Keratinocyte (primary cell): ENCODE measurements at regions not wholly inside any gene's neighbourhood (a gene's known extent, or its start where the extent isn't known, plus 50 kb on each side); places are given as distances from the start of the nearest gene placed in this dataset.

Experiments used
- DNase-seq: peaks from one replicate; pipeline ENCODE4 v3.0.0-alpha.2; 2011; ENCODE audit warnings: low read depth, missing footprints, low spot score
- FAIRE-seq: peaks from 2 replicates; lab custom pipeline; 2011; peaks lifted over from hg19 to GRCh38; lab: Jason Lieb, UNC
- H2AFZ ChIP-seq: 2 replicates; pipeline ENCODE4 v1.6.0; 2012; ENCODE audit warnings: low read length, control low read depth, inconsistent platforms; ENCODE audit not compliant: control insufficient read depth
- H3K27ac ChIP-seq: 2 replicates; pipeline ENCODE4 v1.5.1; 2011; ENCODE audit warnings: low read length; ENCODE audit not compliant: control insufficient read depth, insufficient read depth
- H3K27me3 ChIP-seq: 3 replicates; pipeline ENCODE4 v1.6.0; 2011; ENCODE audit warnings: low read length; ENCODE audit not compliant: control insufficient read depth, insufficient read depth; ENCODE audit errors: extremely low read depth
- H3K36me3 ChIP-seq, 2 experiments: 2 replicates in 1 of 2; 3 replicates in 1 of 2; pipeline ENCODE4 v1.5.1; 2011; ENCODE audit warnings: low read length in 2 of 2, mild to moderate bottlenecking in 1 of 2; ENCODE audit not compliant: control insufficient read depth in 2 of 2, insufficient read depth in 2 of 2; ENCODE audit errors: extremely low read depth in 1 of 2
- H3K4me1 ChIP-seq: 3 replicates; pipeline ENCODE4 v1.5.1; 2011; ENCODE audit warnings: low read length; ENCODE audit not compliant: control insufficient read depth, insufficient read depth; ENCODE audit errors: extremely low read depth
- H3K4me2 ChIP-seq: 3 replicates; pipeline ENCODE4 v1.6.0; 2011; ENCODE audit warnings: low read depth, low read length; ENCODE audit not compliant: control insufficient read depth, insufficient read depth; ENCODE audit errors: extremely low read depth
- H3K4me3 ChIP-seq, 3 experiments: fragments of 200-600 bp in 1 of 3; sonication (generic) in 1 of 3; 2 replicates in 2 of 3; 3 replicates in 1 of 3; pipeline ENCODE4 v1.5.1; 2011 to 2016; ENCODE audit warnings: low read length in 3 of 3, mild to moderate bottlenecking in 3 of 3, control low read depth in 2 of 3, inconsistent platforms in 1 of 3, low read depth in 1 of 3, mixed read lengths in 1 of 3, mixed run types in 1 of 3, moderate library complexity in 1 of 3; ENCODE audit not compliant: control insufficient read depth in 2 of 3, insufficient read depth in 2 of 3; ENCODE audit errors: extremely low read depth in 1 of 3
- H3K79me2 ChIP-seq: 2 replicates; pipeline ENCODE4 v1.6.0; 2012; ENCODE audit warnings: low read length; ENCODE audit not compliant: control insufficient read depth, insufficient read depth
- H3K9ac ChIP-seq: 3 replicates; pipeline ENCODE4 v1.6.0; 2011; ENCODE audit warnings: low read length; ENCODE audit not compliant: control insufficient read depth, insufficient read depth; ENCODE audit errors: extremely low read depth
- H3K9me1 ChIP-seq: 3 replicates; pipeline ENCODE4 v1.6.0; 2011; ENCODE audit warnings: low read length; ENCODE audit not compliant: control insufficient read depth, insufficient read depth; ENCODE audit errors: extremely low read depth
- H3K9me3 ChIP-seq: 2 replicates; pipeline ENCODE4 v1.5.1; 2012; ENCODE audit warnings: low read depth, low read length; ENCODE audit not compliant: control insufficient read depth
- H4K20me1 ChIP-seq: 3 replicates; pipeline ENCODE4 v1.6.0; 2011; ENCODE audit warnings: low read length; ENCODE audit not compliant: control insufficient read depth, insufficient read depth; ENCODE audit errors: extremely low read depth
- EZH2 ChIP-seq: IDR thresholded peaks from one replicate; pipeline ENCODE4 v1.6.1; 2012; ENCODE audit warnings: inconsistent platforms, mild to moderate bottlenecking, low read length, moderate library complexity
- dilution Hi-C: fragments of 300-500 bp; cut with MboI; formaldehyde crosslinking; loops from one replicate; pipeline ENCODE4 v1.7.0; 2020; ENCODE audit warnings: low sequenced_read_pairs; ENCODE audit not compliant: extremely low pct_ligation_motif_present
- TF ChIP-seq, protein P1 (sequence below), 3 experiments: IDR thresholded peaks in 1 of 3; conservative IDR thresholded peaks in 1 of 3; optimal IDR thresholded peaks in 1 of 3; 2 replicates in 2 of 3; 3 replicates in 1 of 3; pipeline versions ENCODE3 to v1.5.1; 2011; ENCODE audit warnings: low read length in 3 of 3, mild to moderate bottlenecking in 3 of 3, moderate library complexity in 2 of 3, control low read depth in 1 of 3, inconsistent platforms in 1 of 3; ENCODE audit not compliant: insufficient read depth in 2 of 3; ENCODE audit errors: extremely low read depth in 1 of 3

DNA sequence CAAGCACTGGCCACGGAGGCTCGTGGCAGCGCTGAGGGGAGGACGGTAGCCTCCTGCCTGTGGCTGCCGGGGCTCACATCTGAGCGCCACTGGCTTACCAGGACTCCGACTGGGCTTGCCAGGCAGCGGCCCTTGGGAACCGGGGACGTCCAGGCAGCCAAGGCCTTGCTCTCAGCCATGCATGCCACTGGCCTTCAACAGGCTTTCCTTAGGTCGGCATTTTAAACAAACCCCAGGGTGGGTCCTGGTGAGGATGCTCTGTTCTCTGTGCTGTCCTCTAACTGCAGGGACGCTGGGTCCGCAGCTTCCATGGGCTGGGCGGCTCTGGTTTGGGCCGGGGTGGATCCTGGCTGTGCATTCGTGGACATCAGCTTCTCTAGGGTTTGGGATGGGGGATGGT is 59.1 kb upstream of the BHLHE23 start:
- no peak overlapping the region for H3K27ac ChIP-seq
- no peak overlapping the region for H3K4me2 ChIP-seq
- FAIRE-seq (no peak), DNase-seq (no peak)
- H3K9me1 ChIP-seq: no peaks in the 10 kb centered on the region
- dilution Hi-C loops: no loop called here
- no peak overlapping the region for H3K9ac ChIP-seq
- no peak for TF ChIP-seq EZH2
- TF ChIP-seq, protein P1, sequence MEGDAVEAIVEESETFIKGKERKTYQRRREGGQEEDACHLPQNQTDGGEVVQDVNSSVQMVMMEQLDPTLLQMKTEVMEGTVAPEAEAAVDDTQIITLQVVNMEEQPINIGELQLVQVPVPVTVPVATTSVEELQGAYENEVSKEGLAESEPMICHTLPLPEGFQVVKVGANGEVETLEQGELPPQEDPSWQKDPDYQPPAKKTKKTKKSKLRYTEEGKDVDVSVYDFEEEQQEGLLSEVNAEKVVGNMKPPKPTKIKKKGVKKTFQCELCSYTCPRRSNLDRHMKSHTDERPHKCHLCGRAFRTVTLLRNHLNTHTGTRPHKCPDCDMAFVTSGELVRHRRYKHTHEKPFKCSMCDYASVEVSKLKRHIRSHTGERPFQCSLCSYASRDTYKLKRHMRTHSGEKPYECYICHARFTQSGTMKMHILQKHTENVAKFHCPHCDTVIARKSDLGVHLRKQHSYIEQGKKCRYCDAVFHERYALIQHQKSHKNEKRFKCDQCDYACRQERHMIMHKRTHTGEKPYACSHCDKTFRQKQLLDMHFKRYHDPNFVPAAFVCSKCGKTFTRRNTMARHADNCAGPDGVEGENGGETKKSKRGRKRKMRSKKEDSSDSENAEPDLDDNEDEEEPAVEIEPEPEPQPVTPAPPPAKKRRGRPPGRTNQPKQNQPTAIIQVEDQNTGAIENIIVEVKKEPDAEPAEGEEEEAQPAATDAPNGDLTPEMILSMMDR (optimal IDR thresholded peaks at IDR 0.05 in 1 of 3, IDR thresholded peaks at IDR 0.05 in 1 of 3, conservative IDR thresholded peaks at IDR 0.05 in 1 of 3; ENCODE audit: extremely low read depth in 1 of 3, insufficient read depth in 2 of 3, low read length in 3 of 3): no peak
- peaks cover 4% of the 10 kb centered on the region for H3K27me3 ChIP-seq
- no peaks in the 10 kb centered on the region for H3K4me1 ChIP-seq
- no peak overlapping the region for H2AFZ ChIP-seq
- H4K20me1 ChIP-seq: no peaks in the 10 kb centered on the region
- no peak overlapping the region for H3K4me3 ChIP-seq
- H3K9me3 ChIP-seq: peaks cover 10% of the 10 kb centered on the region
- no peaks in the 10 kb centered on the region for H3K36me3 ChIP-seq
- H3K79me2 ChIP-seq: no peaks in the 10 kb centered on the region

DNA sequence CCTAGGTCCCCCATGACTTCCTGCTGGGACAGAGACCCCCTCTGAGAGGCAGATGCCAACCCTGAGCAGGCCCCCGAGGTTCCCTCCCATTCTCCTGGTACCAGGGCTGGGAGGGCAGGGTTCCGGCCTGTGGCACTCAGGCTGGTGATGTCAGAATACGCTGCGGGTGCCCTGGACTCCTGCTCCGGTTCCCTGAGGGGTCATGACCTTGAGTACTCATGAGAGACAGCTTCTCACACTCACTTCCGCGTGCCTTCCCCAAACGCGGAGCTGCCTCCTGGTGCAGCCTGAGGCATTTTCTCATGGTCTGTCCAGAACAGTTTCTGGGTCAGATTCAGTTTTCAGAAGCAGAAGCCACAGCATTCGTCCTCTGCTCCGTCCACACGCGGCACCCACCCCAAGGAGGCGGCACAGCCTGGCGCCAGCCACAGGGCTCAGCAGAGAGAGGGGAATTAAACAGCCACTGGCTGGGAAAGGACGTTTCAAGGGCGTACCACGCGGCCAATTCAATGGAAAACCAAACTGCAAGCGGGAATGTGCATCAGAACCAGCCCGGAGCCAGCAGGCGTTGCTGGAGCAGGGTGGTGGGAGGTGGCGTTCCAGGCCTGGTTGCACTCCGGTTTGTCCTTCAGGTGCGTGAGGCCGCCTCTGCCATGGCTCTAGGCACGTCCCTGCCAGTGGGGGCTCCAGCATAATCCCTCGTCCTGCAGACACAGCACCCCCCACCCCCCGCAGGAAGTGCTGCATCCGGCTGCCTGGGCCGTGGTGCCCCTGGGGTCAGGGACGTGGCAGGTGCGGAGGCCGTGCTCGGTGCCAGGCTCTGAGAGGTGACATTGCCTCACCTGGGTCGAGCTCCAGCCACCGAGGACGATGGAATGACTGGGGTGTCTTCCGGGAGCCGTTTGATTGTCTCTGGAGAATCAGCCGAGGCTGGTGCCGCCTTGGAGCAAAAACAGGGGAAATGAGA is 58.3 kb upstream of the BHLHE23 start:
- H3K27me3 ChIP-seq: peaks cover 4% of the 10 kb centered on the region
- H3K4me2 ChIP-seq: no peak overlapping the region
- H3K4me1 ChIP-seq: no peaks in the 10 kb centered on the region
- no peaks in the 10 kb centered on the region for H4K20me1 ChIP-seq
- H3K27ac ChIP-seq: no peak overlapping the region
- H3K36me3 ChIP-seq: no peaks in the 10 kb centered on the region
- TF ChIP-seq, protein P1 (optimal IDR thresholded peaks at IDR 0.05 in 1 of 3, IDR thresholded peaks at IDR 0.05 in 1 of 3, conservative IDR thresholded peaks at IDR 0.05 in 1 of 3; ENCODE audit: extremely low read depth in 1 of 3, insufficient read depth in 2 of 3, low read length in 3 of 3): no peak
- no peak for TF ChIP-seq EZH2
- peaks cover 10% of the 10 kb centered on the region for H3K9me3 ChIP-seq
- dilution Hi-C loops: no loop called here
- DNase-seq (no peak), FAIRE-seq (no peak)
- H3K9ac ChIP-seq: no peak overlapping the region
- no peak overlapping the region for H3K4me3 ChIP-seq
- H2AFZ ChIP-seq: no peak overlapping the region
- H3K79me2 ChIP-seq: no peaks in the 10 kb centered on the region
- no peaks in the 10 kb centered on the region for H3K9me1 ChIP-seq
